ENCODE measurements at regions not wholly inside any gene's neighbourhood (a gene's known extent, or its start where the extent isn't known, plus 50 kb on each side); places are given as distances from the start of the nearest gene placed in this dataset.

- Histone ChIP-seq H3K9me3 (no peaks in the 10 kb centered on the region), H3K36me3 (no peaks in the 10 kb centered on the region), H3K27me3 (no peaks in the 10 kb centered on the region), H3K27ac (no peak overlapping the region), H3K4me1 (no peaks in the 10 kb centered on the region), H3K4me3 (no peak overlapping the region)
- TF ChIP-seq EP300 (IDR thresholded peaks at IDR 0.05) (no peak), CTCF (IDR thresholded peaks at IDR 0.05) (no peak), POLR2AphosphoS5 (IDR thresholded peaks at IDR 0.05) (no peak), POLR2A (IDR thresholded peaks at IDR 0.05) (no peak)
- intact Hi-C loops (cut with DNase I), result no loop called here
- no peak for DNase-seq
- 89 to 94% methylated on average over 1 of the region's 1 CpG for WGBS, 2 donors
Measured at GRCh38 chr1:191578281-191578680, 580.0 kb upstream of the RGS18 start.

DNA sequence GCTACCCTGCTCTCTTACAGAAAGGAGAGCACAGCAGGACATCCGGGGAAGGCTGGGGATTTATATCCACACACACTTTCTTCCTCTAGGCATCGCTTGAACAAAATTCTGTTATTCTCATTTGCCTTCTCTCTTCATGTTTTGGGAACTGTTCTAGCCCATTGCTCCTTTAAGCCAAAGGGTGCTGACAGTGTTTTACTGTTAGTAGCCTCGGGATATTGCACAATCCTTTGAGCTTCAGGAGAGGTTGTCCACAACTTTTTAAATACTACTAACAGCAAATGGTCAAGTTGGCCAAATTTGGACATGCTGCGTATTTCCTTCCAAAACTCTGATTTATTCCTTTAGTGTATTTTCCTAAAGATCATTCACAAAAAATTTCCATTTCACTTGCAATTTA, 579.2 kb upstream of the RGS18 start:
- DNase-seq, result no peak
- H3K27ac ChIP-seq, result no peak overlapping the region
- no peak overlapping the region for H3K4me3 ChIP-seq
- intact Hi-C loops (cut with DNase I), result no loop called here
- H3K4me1 ChIP-seq, result no peaks in the 10 kb centered on the region
- no peaks in the 10 kb centered on the region for H3K9me3 ChIP-seq
- no peak for TF ChIP-seq CTCF (IDR thresholded peaks at IDR 0.05)
- TF ChIP-seq POLR2AphosphoS5 (IDR thresholded peaks at IDR 0.05), result no peak
- no peak for TF ChIP-seq POLR2A (IDR thresholded peaks at IDR 0.05)
- no peak for TF ChIP-seq EP300 (IDR thresholded peaks at IDR 0.05)
- H3K36me3 ChIP-seq, result no peaks in the 10 kb centered on the region
- H3K27me3 ChIP-seq, result no peaks in the 10 kb centered on the region
- 79 to 82% methylated on average over 4 of the region's 4 CpGs for WGBS, 2 donors

GRCh38 chr1:191582169-191582568, 576.1 kb upstream of the RGS18 start:
- no peak for TF ChIP-seq POLR2A (IDR thresholded peaks at IDR 0.05)
- TF ChIP-seq POLR2AphosphoS5 (IDR thresholded peaks at IDR 0.05), result no peak
- no peak for TF ChIP-seq EP300 (IDR thresholded peaks at IDR 0.05)
- no peak for TF ChIP-seq CTCF (IDR thresholded peaks at IDR 0.05)
- Histone ChIP-seq H3K27ac (no peak overlapping the region), H3K36me3 (no peaks in the 10 kb centered on the region), H3K4me3 (no peak overlapping the region), H3K27me3 (no peaks in the 10 kb centered on the region), H3K9me3 (no peaks in the 10 kb centered on the region), H3K4me1 (no peaks in the 10 kb centered on the region)
- DNase-seq, result no peak
- WGBS, 2 donors, result 49 to 55% methylated on average over 1 of the region's 1 CpG
- intact Hi-C loops (cut with DNase I), result no loop called here

GRCh38 chr1:191585095-191585494, 573.2 kb upstream of the RGS18 start:
- WGBS, 2 donors, result 49 to 72% methylated on average over 2 of the region's 2 CpGs

More at GRCh38 chr1:191585095-191585494, 573.2 kb upstream of the RGS18 start:
- H3K36me3 ChIP-seq, result no peaks in the 10 kb centered on the region
- H3K9me3 ChIP-seq, result no peaks in the 10 kb centered on the region
- no peak for DNase-seq
- TF ChIP-seq CTCF (IDR thresholded peaks at IDR 0.05) (no peak), POLR2A (IDR thresholded peaks at IDR 0.05) (no peak), EP300 (IDR thresholded peaks at IDR 0.05) (no peak), POLR2AphosphoS5 (IDR thresholded peaks at IDR 0.05) (no peak)
- H3K27ac ChIP-seq, result no peak overlapping the region
- no peaks in the 10 kb centered on the region for H3K4me1 ChIP-seq
- no peaks in the 10 kb centered on the region for H3K27me3 ChIP-seq
- intact Hi-C loops (cut with DNase I), result no loop called here
- no peak overlapping the region for H3K4me3 ChIP-seq
